ENCODE measurements at regions not wholly inside any gene's neighbourhood (a gene's known extent, or its start where the extent isn't known, plus 50 kb on each side); places are given as distances from the start of the nearest gene placed in this dataset.

- TF ChIP-seq POLR2A (IDR thresholded peaks at IDR 0.05) (no peak), CTCF (IDR thresholded peaks at IDR 0.05) (no peak)
Observed at GRCh38 chr4:24731448-24731847, 63.9 kb upstream of the SOD3 start.
